HEK293T (cell line): ENCODE measurements at regions not wholly inside any gene's neighbourhood (a gene's known extent, or its start where the extent isn't known, plus 50 kb on each side); places are given as distances from the start of the nearest gene placed in this dataset.

ENCODE experiments used
- CTCF ChIA-PET: fragments of 350-600 bp; formaldehyde crosslinking; extraction: SDS; loops from one replicate; lab custom pipeline; 2021; ENCODE audit warnings: antibody characterized with exemption, inconsistent platforms; lab: Yijun Ruan, JAX
- POLR2A ChIA-PET: fragments of 350-600 bp; formaldehyde crosslinking; extraction: SDS; loops from one replicate; lab custom pipeline; 2020; ENCODE audit warnings: antibody characterized with exemption, inconsistent platforms; lab: Yijun Ruan, JAX
- DNase-seq: peaks from one replicate; pipeline ENCODE4 v3.0.0; 2012; ENCODE audit warnings: mixed read lengths; ENCODE audit errors: extremely low spot score
- ARNT ChIP-seq: fragments of 450-650 bp; IDR thresholded peaks from 2 replicates; pipeline ENCODE4 v1.6.1; 2017; ENCODE audit warnings: mild to moderate bottlenecking
- BHLHE40 ChIP-seq: fragments of 450-650 bp; IDR thresholded peaks from 2 replicates; pipeline ENCODE4 v1.6.1; 2016; ENCODE audit warnings: mild to moderate bottlenecking, moderate library complexity, borderline replicate concordance
- CTBP1 ChIP-seq: fragments of 450-650 bp; IDR thresholded peaks from 2 replicates; pipeline ENCODE4 v1.6.1; 2016; ENCODE audit warnings: borderline replicate concordance
- ELF4 ChIP-seq: fragments of 450-650 bp; IDR thresholded peaks from 2 replicates; pipeline ENCODE4 v1.6.1; 2017; ENCODE audit warnings: antibody characterized with exemption
- FOXA1 ChIP-seq: fragments of 450-650 bp; IDR thresholded peaks from 2 replicates; pipeline ENCODE4 v1.6.1; 2016; ENCODE audit warnings: mild to moderate bottlenecking
- FOXK2 ChIP-seq: fragments of 450-650 bp; IDR thresholded peaks from 2 replicates; pipeline ENCODE4 v1.6.1; 2016; ENCODE audit warnings: mild to moderate bottlenecking
- FOXM1 ChIP-seq: fragments of 450-650 bp; IDR thresholded peaks from 2 replicates; pipeline ENCODE4 v1.6.1; 2017; ENCODE audit warnings: mild to moderate bottlenecking, borderline replicate concordance
- HDGF ChIP-seq: fragments of 450-650 bp; IDR thresholded peaks from 2 replicates; pipeline ENCODE4 v1.6.1; 2017; ENCODE audit warnings: antibody characterized with exemption, borderline replicate concordance
- L3MBTL2 ChIP-seq: fragments of 450-650 bp; conservative IDR thresholded peaks from 2 replicates; pipeline ENCODE4 v1.6.1; 2016; ENCODE audit warnings: mild to moderate bottlenecking
- LEF1 ChIP-seq: fragments of 450-650 bp; IDR thresholded peaks from 2 replicates; pipeline ENCODE4 v1.6.1; 2017; ENCODE audit warnings: mild to moderate bottlenecking, borderline replicate concordance
- NFRKB ChIP-seq: fragments of 450-650 bp; IDR thresholded peaks from 2 replicates; pipeline ENCODE4 v1.6.1; 2016; ENCODE audit warnings: mild to moderate bottlenecking, moderate library complexity
- PKNOX1 ChIP-seq: fragments of 450-650 bp; IDR thresholded peaks from 2 replicates; pipeline ENCODE4 v1.6.1; 2016
- SP1 ChIP-seq: fragments of 450-650 bp; IDR thresholded peaks from 2 replicates; pipeline ENCODE4 v1.6.1; 2017
- SUZ12 ChIP-seq: fragments of 450-650 bp; IDR thresholded peaks from 2 replicates; pipeline ENCODE4 v1.6.1; 2016; ENCODE audit warnings: mild to moderate bottlenecking
- TARDBP ChIP-seq: fragments of 450-650 bp; IDR thresholded peaks from 2 replicates; pipeline ENCODE4 v1.6.1; 2016
- ZNF384 ChIP-seq: fragments of 450-650 bp; IDR thresholded peaks from 2 replicates; pipeline ENCODE4 v1.6.1; 2016

- no peak for DNase-seq
- CTCF ChIA-PET = interaction anchor here (0.9 kb wide), 1 partner anchor 13 kb away, joined by 3 read pairs; no protein-coding TSS in a partner anchor
- TF ChIP-seq LEF1 = no peak
- no peak for TF ChIP-seq ARNT
- TF ChIP-seq ELF4 = no peak
- no peak for TF ChIP-seq FOXM1
- TF ChIP-seq NFRKB = no peak
- TF ChIP-seq ZNF384 = no peak
- no peak for TF ChIP-seq TARDBP
- TF ChIP-seq FOXA1 = no peak
- POLR2A ChIA-PET = no interaction called here
Observed at GRCh38 chr5:37938076-37938852, 98.4 kb upstream of the GDNF start.

GRCh38 chr5:37936091-37936490 lies 96.2 kb upstream of the GDNF start:
- TF ChIP-seq L3MBTL2 (no peak), FOXK2 (no peak), FOXA1 (no peak), LEF1 (no peak), ARNT (no peak), SP1 (no peak), TARDBP (no peak), PKNOX1 (no peak), NFRKB (no peak), HDGF (no peak), CTBP1 (no peak), FOXM1 (no peak), ELF4 (no peak), ZNF384 (no peak)
- CTCF ChIA-PET = no interaction called here
- POLR2A ChIA-PET = no interaction called here
- DNase-seq = no peak

- CTCF ChIA-PET = no interaction called here
Observed at GRCh38 chr5:37933576-37933975, 93.7 kb upstream of the GDNF start.

GRCh38 chr5:37932450-37932849 lies 92.6 kb upstream of the GDNF start:
- no peak for TF ChIP-seq CTBP1
- TF ChIP-seq BHLHE40 = no peak
- TF ChIP-seq L3MBTL2 = no peak
- CTCF ChIA-PET = no interaction called here
- POLR2A ChIA-PET = no interaction called here
- DNase-seq = no peak

More at GRCh38 chr5:37933576-37933975, 93.7 kb upstream of the GDNF start:
- no peak for DNase-seq
- POLR2A ChIA-PET = no interaction called here
- no peak for TF ChIP-seq PKNOX1
- TF ChIP-seq L3MBTL2 = no peak
- no peak for TF ChIP-seq ZNF384
- no peak for TF ChIP-seq BHLHE40
- no peak for TF ChIP-seq NFRKB
- no peak for TF ChIP-seq LEF1
- TF ChIP-seq HDGF = no peak
- no peak for TF ChIP-seq TARDBP
- no peak for TF ChIP-seq ELF4
- TF ChIP-seq CTBP1 = no peak
- TF ChIP-seq FOXK2 = no peak
- no peak for TF ChIP-seq FOXA1

- CTCF ChIA-PET = interaction anchor here (0.5 to 0.6 kb wide), 2 partner anchors 127 to 923 kb away, joined by 3 read pairs; no protein-coding TSS in a partner anchor
- TF ChIP-seq FOXK2 (no peak), SP1 (no peak), SUZ12 (no peak), L3MBTL2 (no peak), FOXA1 (no peak), HDGF (no peak), LEF1 (no peak), BHLHE40 (no peak), ZNF384 (no peak), CTBP1 (no peak), FOXM1 (no peak), PKNOX1 (no peak), ELF4 (no peak), NFRKB (no peak), ARNT (no peak), TARDBP (no peak)
- DNase-seq = no peak
- POLR2A ChIA-PET = no interaction called here
Observed at GRCh38 chr5:37931541-37931940, 91.7 kb upstream of the GDNF start.

GRCh38 chr5:37930350-37930749 lies 90.5 kb upstream of the GDNF start:
- POLR2A ChIA-PET = no interaction called here
- CTCF ChIA-PET = no interaction called here
- TF ChIP-seq SP1 = no peak
- TF ChIP-seq BHLHE40 = no peak
- TF ChIP-seq CTBP1 = no peak
- TF ChIP-seq FOXA1 = no peak
- TF ChIP-seq ELF4 = no peak
- TF ChIP-seq NFRKB = no peak
- no peak for TF ChIP-seq ZNF384
- TF ChIP-seq TARDBP = no peak
- TF ChIP-seq PKNOX1 = no peak
- TF ChIP-seq L3MBTL2 = no peak
- no peak for TF ChIP-seq SUZ12

More at GRCh38 chr5:37930350-37930749, 90.5 kb upstream of the GDNF start:
- no peak for DNase-seq
